ENCODE measurements at regions not wholly inside any gene's neighbourhood (a gene's known extent, or its start where the extent isn't known, plus 50 kb on each side); places are given as distances from the start of the nearest gene placed in this dataset.

DNA sequence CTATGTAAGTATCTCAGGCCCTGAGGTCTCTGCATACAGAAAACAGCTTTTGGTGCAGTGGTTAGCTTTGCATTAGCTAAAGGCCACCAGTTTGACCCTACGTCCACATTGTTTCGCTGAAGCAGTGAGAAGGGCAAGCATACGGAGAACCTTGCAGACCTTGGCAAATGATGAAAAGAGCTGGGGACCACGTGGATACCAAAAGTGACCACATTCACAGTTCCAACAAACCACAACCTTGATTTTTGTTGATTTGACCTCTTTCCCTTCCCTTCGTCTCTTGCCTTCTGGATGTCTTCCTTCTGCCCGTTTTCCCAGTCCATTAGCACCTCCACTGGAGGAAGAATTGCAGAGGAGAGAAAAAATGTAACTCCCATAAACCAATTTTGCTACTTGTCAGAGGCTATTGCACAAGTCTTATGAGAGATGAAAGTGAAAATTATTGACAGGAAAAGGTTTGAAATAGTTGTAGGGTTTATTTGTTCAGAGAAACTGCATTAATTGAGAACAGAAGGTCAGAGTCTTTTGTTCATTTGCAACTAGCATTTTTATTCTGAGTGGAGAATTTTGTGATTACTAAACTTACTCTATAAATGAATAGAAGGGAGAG lies 293.9 kb upstream of the HTR2A start:
- no peak for FAIRE-seq

DNA sequence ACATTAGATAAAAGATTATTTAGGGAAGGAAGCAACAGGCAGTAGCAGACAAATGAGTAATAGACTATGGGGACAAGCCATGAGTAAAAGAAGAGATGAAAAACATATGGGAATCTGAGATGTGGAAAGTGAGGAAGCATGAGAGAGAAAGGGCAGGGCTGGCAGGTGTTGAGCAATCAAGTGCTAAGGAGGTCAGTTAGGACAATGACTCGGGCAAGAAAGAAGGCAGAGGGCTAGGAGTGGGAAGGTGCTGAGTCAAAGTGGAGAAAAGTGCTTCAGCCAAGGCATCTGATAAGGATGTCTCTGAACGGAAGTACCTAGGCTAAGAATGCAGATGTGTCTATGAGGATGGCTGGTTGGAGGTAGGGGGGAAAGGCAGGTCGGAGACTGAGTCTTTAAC lies 291.9 kb upstream of the HTR2A start:
- H3K36me3 ChIP-seq (ENCODE audit: control insufficient read depth, insufficient read depth, low read length) = no peaks in the 10 kb centered on the region
- FAIRE-seq (no peak), DNase-seq (ENCODE audit: low read depth) (peak; percentile 53)
- no peak overlapping the region for H3K4me3 ChIP-seq (ENCODE audit: low read depth, low read length)
- H3K27me3 ChIP-seq (ENCODE audit: control insufficient read depth, insufficient read depth, low read length) = no peaks in the 10 kb centered on the region
- TF ChIP-seq, protein P1, sequence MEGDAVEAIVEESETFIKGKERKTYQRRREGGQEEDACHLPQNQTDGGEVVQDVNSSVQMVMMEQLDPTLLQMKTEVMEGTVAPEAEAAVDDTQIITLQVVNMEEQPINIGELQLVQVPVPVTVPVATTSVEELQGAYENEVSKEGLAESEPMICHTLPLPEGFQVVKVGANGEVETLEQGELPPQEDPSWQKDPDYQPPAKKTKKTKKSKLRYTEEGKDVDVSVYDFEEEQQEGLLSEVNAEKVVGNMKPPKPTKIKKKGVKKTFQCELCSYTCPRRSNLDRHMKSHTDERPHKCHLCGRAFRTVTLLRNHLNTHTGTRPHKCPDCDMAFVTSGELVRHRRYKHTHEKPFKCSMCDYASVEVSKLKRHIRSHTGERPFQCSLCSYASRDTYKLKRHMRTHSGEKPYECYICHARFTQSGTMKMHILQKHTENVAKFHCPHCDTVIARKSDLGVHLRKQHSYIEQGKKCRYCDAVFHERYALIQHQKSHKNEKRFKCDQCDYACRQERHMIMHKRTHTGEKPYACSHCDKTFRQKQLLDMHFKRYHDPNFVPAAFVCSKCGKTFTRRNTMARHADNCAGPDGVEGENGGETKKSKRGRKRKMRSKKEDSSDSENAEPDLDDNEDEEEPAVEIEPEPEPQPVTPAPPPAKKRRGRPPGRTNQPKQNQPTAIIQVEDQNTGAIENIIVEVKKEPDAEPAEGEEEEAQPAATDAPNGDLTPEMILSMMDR (IDR thresholded peaks at IDR 0.05; ENCODE audit: insufficient read depth, low read length, severe bottlenecking) = no peak

More for the DNA sequence above, 293.9 kb upstream of the HTR2A start:
- Histone ChIP-seq H3K4me3 (ENCODE audit: low read depth, low read length) (no peak overlapping the region), H3K27me3 (ENCODE audit: control insufficient read depth, insufficient read depth, low read length) (no peaks in the 10 kb centered on the region), H3K36me3 (ENCODE audit: control insufficient read depth, insufficient read depth, low read length) (no peaks in the 10 kb centered on the region)
- TF ChIP-seq, protein P1 (IDR thresholded peaks at IDR 0.05; ENCODE audit: insufficient read depth, low read length, severe bottlenecking) = no peak
- no peak for DNase-seq (ENCODE audit: low read depth)

DNA sequence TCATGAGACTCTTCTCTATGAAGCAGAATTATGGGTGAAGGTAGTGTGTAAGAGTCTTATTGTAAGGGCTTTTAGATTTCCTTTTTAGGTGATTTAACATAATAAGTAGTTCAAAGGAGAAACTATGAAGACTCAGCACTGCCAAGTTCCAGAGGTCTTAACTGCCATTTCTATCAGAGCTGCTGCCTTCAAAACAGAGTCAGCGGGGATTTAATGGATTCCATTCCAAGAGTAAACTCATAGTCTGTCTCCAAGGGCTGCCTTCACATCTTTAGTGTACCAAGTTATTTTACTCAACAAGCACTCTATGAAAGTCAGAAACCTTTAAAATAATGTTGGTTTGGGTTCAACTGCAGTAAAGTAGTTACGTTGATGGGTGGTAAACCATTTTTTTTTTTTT lies 289.6 kb upstream of the HTR2A start:
- FAIRE-seq (no peak), DNase-seq (ENCODE audit: low read depth) (no peak)
- no peak overlapping the region for H3K4me3 ChIP-seq (ENCODE audit: low read depth, low read length)
- H3K36me3 ChIP-seq (ENCODE audit: control insufficient read depth, insufficient read depth, low read length) = no peaks in the 10 kb centered on the region
- TF ChIP-seq, protein P1 (IDR thresholded peaks at IDR 0.05; ENCODE audit: insufficient read depth, low read length, severe bottlenecking) = no peak
- no peaks in the 10 kb centered on the region for H3K27me3 ChIP-seq (ENCODE audit: control insufficient read depth, insufficient read depth, low read length)

DNA sequence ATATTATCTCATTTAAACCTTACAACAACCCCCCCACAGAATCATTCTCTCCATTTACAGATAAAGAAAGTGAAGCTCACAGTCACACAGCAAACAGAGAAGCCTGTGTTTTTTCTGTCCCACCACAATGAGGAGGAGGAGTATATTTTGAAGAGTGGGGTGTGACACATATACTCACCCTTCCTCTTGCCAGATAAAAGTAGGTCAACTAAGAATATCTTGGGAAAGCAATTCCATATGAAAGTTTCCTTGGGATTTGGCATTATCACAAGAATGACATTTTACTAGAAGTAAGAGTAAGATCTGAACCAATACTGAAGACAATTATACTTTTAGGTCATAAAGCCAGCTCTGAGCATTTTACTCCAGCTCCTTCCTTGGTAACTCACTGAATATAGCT lies 287.5 kb upstream of the HTR2A start:
- FAIRE-seq = no peak
- TF ChIP-seq, protein P1 (IDR thresholded peaks at IDR 0.05; ENCODE audit: insufficient read depth, low read length, severe bottlenecking) = no peak

DNA sequence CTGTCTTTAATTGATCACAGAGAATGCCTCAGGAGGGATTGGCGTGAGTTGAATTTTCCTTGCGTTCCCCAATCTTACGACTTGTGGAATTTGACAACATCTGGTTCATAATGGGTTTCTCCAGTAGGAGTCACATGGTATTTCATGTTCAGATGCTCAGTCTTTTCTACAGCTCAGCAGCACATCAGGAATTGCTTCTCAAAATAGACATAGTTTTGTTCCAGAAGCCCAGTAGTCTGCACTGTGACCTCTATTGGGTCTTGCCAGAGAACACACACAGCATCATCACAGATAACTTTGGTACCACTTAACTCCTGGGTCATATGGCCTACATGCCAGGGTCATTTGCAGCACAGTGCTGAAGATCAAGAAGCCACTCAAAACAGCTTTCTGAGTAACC lies 282.5 kb upstream of the HTR2A start:
- Histone ChIP-seq H3K36me3 (ENCODE audit: control insufficient read depth, insufficient read depth, low read length) (no peaks in the 10 kb centered on the region), H3K27me3 (ENCODE audit: control insufficient read depth, insufficient read depth, low read length) (no peaks in the 10 kb centered on the region), H3K4me3 (ENCODE audit: low read depth, low read length) (no peak overlapping the region)
- TF ChIP-seq, protein P1 (IDR thresholded peaks at IDR 0.05; ENCODE audit: insufficient read depth, low read length, severe bottlenecking) = no peak
- no peak for FAIRE-seq
- DNase-seq (ENCODE audit: low read depth) = no peak

More for the DNA sequence above, 287.5 kb upstream of the HTR2A start:
- H3K27me3 ChIP-seq (ENCODE audit: control insufficient read depth, insufficient read depth, low read length) = no peaks in the 10 kb centered on the region
- no peak overlapping the region for H3K4me3 ChIP-seq (ENCODE audit: low read depth, low read length)
- H3K36me3 ChIP-seq (ENCODE audit: control insufficient read depth, insufficient read depth, low read length) = no peaks in the 10 kb centered on the region
- DNase-seq (ENCODE audit: low read depth) = no peak
